ENCODE measurements at regions not wholly inside any gene's neighbourhood (a gene's known extent, or its start where the extent isn't known, plus 50 kb on each side); places are given as distances from the start of the nearest gene placed in this dataset.
"Not testable (repeated sequence)": the region's sequence is repeated elsewhere in the genome, so short reads cannot be mapped to it uniquely, and the experiment has no call there.

GRCh38 chr9:90517103-90517502 is 125.5 kb downstream of the DIRAS2 start:
- Histone ChIP-seq H3K9me3 (ENCODE audit: control insufficient read depth, insufficient read depth, low read length) (no peaks in the 10 kb centered on the region), H3K27me3 (ENCODE audit: control insufficient read depth, insufficient read depth, low read length) (no peaks in the 10 kb centered on the region), H3K27ac (ENCODE audit: low read depth, low read length) (no peak overlapping the region), H3K4me1 (ENCODE audit: control insufficient read depth, insufficient read depth, low read length) (peaks cover 10% of the 10 kb centered on the region; the same call in 1 of the 2 replicates), H3K4me3 (ENCODE audit: low read depth, low read length) (no peak overlapping the region), H3K36me3 (ENCODE audit: control insufficient read depth, insufficient read depth, low read length) (no peaks in the 10 kb centered on the region), H3K9ac (ENCODE audit: low read depth, low read length) (no peak overlapping the region)

DNA sequence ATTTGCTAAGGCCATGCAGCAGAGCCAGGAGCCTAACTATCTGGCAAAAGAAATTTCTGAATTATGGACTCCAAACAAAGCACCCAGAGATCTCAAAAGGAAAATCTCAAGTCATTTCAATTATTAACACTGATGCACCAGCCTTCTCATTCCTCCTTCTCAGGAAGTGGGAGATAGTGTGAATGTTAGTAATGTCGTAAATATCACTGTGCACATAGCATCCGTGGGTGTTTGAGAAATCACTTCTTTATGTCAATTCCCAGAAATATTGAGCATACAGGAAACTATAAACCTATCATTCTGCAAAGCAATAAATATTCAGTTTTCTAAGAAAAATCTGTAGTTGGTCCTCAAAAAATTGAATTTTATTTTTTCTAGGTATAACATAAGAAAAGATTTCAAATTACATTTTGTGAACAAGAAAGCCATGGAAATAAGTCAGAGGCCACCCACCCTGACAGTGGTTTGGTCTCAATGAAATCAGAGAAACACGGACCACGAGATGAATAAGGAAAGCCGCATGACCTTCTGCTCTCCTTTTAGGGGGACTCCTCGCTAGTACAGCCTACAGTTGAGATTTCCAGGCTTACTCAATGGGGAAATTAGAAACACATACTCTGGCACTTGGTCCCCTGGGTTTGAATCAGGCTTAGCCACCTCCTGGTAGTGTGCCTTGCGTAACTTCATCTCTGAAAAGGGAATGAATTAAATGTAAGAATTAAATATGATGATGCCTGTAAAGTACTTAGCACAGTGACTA is 120.6 kb downstream of the DIRAS2 start:
- H3K36me3 ChIP-seq (ENCODE audit: control insufficient read depth, insufficient read depth, low read length): no peaks in the 10 kb centered on the region
- H3K4me3 ChIP-seq (ENCODE audit: low read depth, low read length): no peak overlapping the region
- H3K27me3 ChIP-seq (ENCODE audit: control insufficient read depth, insufficient read depth, low read length): no peaks in the 10 kb centered on the region
- H3K27ac ChIP-seq (ENCODE audit: low read depth, low read length): no peak overlapping the region
- H3K9me3 ChIP-seq (ENCODE audit: control insufficient read depth, insufficient read depth, low read length): no peaks in the 10 kb centered on the region
- peaks cover 5% of the 10 kb centered on the region; the same call in 1 of the 2 replicates for H3K4me1 ChIP-seq (ENCODE audit: control insufficient read depth, insufficient read depth, low read length)
- H3K9ac ChIP-seq (ENCODE audit: low read depth, low read length): no peak overlapping the region

DNA sequence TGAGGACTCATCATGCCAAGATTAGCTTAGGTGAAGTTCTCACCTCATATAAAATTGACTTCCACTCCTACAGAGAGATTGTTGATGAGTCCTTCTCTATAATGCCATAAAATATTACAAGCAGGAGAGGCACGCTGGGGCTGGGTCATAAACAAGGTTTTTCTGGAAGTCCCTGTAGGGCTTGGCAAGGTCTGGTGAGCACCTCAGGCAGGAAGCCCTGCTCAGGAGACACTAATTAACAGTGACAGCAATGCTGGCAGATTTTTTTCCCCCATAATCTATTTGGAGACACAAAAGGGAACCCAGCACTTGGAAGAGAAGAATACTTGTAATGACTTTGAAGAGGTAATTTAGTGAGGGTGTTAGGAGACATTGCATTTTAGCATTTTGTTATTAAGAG is 118.7 kb downstream of the DIRAS2 start:
- no peak overlapping the region for H3K27ac ChIP-seq (ENCODE audit: low read depth, low read length)
- H3K9ac ChIP-seq (ENCODE audit: low read depth, low read length): no peak overlapping the region
- H3K36me3 ChIP-seq (ENCODE audit: control insufficient read depth, insufficient read depth, low read length): no peaks in the 10 kb centered on the region
- no peaks in the 10 kb centered on the region for H3K9me3 ChIP-seq (ENCODE audit: control insufficient read depth, insufficient read depth, low read length)
- no peaks in the 10 kb centered on the region for H3K27me3 ChIP-seq (ENCODE audit: control insufficient read depth, insufficient read depth, low read length)
- no peak overlapping the region for H3K4me3 ChIP-seq (ENCODE audit: low read depth, low read length)
- H3K4me1 ChIP-seq (ENCODE audit: control insufficient read depth, insufficient read depth, low read length): no peaks in the 10 kb centered on the region

DNA sequence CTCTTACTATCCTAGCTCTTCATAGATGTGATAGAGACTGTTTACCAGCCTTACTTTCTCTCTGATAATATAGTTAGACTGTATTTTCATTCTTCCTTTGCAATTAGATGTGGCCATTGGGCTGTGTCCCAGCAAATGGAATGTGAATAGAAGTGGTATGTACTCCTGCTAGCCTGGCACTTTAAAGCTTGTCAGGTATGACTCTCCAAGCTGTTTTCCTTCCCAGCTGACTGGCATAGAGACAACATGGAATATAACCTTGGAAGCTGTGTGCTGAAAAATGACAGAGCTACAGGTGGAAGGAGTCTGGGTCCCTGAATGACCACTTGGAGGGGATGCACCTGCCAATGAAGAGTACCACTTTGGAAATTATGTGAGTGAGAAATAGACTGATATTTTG is 116.2 kb downstream of the DIRAS2 start:
- Histone ChIP-seq H3K4me3 (ENCODE audit: low read depth, low read length) (no peak overlapping the region), H3K9me3 (ENCODE audit: control insufficient read depth, insufficient read depth, low read length) (no peaks in the 10 kb centered on the region), H3K4me1 (ENCODE audit: control insufficient read depth, insufficient read depth, low read length) (no peaks in the 10 kb centered on the region), H3K27me3 (ENCODE audit: control insufficient read depth, insufficient read depth, low read length) (no peaks in the 10 kb centered on the region), H3K27ac (ENCODE audit: low read depth, low read length) (no peak overlapping the region), H3K9ac (ENCODE audit: low read depth, low read length) (no peak overlapping the region), H3K36me3 (ENCODE audit: control insufficient read depth, insufficient read depth, low read length) (no peaks in the 10 kb centered on the region)

GRCh38 chr9:90536094-90536493 is 106.5 kb downstream of the DIRAS2 start:
- not testable (repeated sequence) for H3K4me3 ChIP-seq (ENCODE audit: low read depth, low read length); H3K27ac ChIP-seq (ENCODE audit: low read depth, low read length); H3K36me3 ChIP-seq (ENCODE audit: control insufficient read depth, insufficient read depth, low read length); H3K9ac ChIP-seq (ENCODE audit: low read depth, low read length); H3K27me3 ChIP-seq (ENCODE audit: control insufficient read depth, insufficient read depth, low read length); H3K9me3 ChIP-seq (ENCODE audit: control insufficient read depth, insufficient read depth, low read length)
- H3K4me1 ChIP-seq (ENCODE audit: control insufficient read depth, insufficient read depth, low read length): peaks cover 24% of the 10 kb centered on the region

GRCh38 chr9:90538566-90538965 is 104.1 kb downstream of the DIRAS2 start:
- H3K9ac ChIP-seq (ENCODE audit: low read depth, low read length): no peak overlapping the region
- peaks cover 24% of the 10 kb centered on the region for H3K4me1 ChIP-seq (ENCODE audit: control insufficient read depth, insufficient read depth, low read length)
- H3K9me3 ChIP-seq (ENCODE audit: control insufficient read depth, insufficient read depth, low read length): no peaks in the 10 kb centered on the region
- H3K4me3 ChIP-seq (ENCODE audit: low read depth, low read length): no peak overlapping the region
- no peaks in the 10 kb centered on the region for H3K36me3 ChIP-seq (ENCODE audit: control insufficient read depth, insufficient read depth, low read length)
- no peaks in the 10 kb centered on the region for H3K27me3 ChIP-seq (ENCODE audit: control insufficient read depth, insufficient read depth, low read length)
- no peak overlapping the region for H3K27ac ChIP-seq (ENCODE audit: low read depth, low read length)

GRCh38 chr9:90539286-90539685 is 103.3 kb downstream of the DIRAS2 start:
- Histone ChIP-seq H3K9ac (ENCODE audit: low read depth, low read length) (no peak overlapping the region), H3K4me3 (ENCODE audit: low read depth, low read length) (no peak overlapping the region), H3K9me3 (ENCODE audit: control insufficient read depth, insufficient read depth, low read length) (no peaks in the 10 kb centered on the region), H3K4me1 (ENCODE audit: control insufficient read depth, insufficient read depth, low read length) (peaks cover 24% of the 10 kb centered on the region), H3K36me3 (ENCODE audit: control insufficient read depth, insufficient read depth, low read length) (no peaks in the 10 kb centered on the region), H3K27ac (ENCODE audit: low read depth, low read length) (no peak overlapping the region), H3K27me3 (ENCODE audit: control insufficient read depth, insufficient read depth, low read length) (no peaks in the 10 kb centered on the region)

DNA sequence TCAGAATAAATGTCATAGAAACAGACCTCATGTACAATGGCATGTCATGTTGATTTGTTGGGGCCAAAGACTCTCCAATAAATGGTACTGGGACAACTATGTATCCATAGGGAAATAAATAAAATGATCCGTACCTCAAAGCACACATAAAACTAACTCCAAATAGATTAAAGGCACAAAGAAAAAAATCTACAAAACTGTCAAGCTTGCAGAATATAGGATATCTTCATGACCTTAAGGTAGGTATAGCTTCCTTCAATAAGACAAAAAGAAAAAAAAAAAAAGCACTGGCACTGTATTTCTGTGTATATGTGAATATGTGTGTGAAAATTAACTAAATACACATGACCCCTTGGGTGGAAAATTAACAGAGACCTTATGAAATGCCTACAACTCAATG is 101.9 kb downstream of the DIRAS2 start:
- peaks cover 18% of the 10 kb centered on the region for H3K4me1 ChIP-seq (ENCODE audit: control insufficient read depth, insufficient read depth, low read length)
- H3K4me3 ChIP-seq (ENCODE audit: low read depth, low read length): no peak overlapping the region
- H3K9me3 ChIP-seq (ENCODE audit: control insufficient read depth, insufficient read depth, low read length): no peaks in the 10 kb centered on the region
- no peaks in the 10 kb centered on the region for H3K36me3 ChIP-seq (ENCODE audit: control insufficient read depth, insufficient read depth, low read length)
- H3K27me3 ChIP-seq (ENCODE audit: control insufficient read depth, insufficient read depth, low read length): no peaks in the 10 kb centered on the region
- H3K9ac ChIP-seq (ENCODE audit: low read depth, low read length): no peak overlapping the region
- no peak overlapping the region for H3K27ac ChIP-seq (ENCODE audit: low read depth, low read length)

GRCh38 chr9:90544488-90544887 is 98.1 kb downstream of the DIRAS2 start:
- H3K9ac ChIP-seq (ENCODE audit: low read depth, low read length): no peak overlapping the region
- no peaks in the 10 kb centered on the region for H3K27me3 ChIP-seq (ENCODE audit: control insufficient read depth, insufficient read depth, low read length)
- H3K4me1 ChIP-seq (ENCODE audit: control insufficient read depth, insufficient read depth, low read length): no peaks in the 10 kb centered on the region; the same call in 1 of the 2 replicates
- H3K27ac ChIP-seq (ENCODE audit: low read depth, low read length): no peak overlapping the region
- H3K9me3 ChIP-seq (ENCODE audit: control insufficient read depth, insufficient read depth, low read length): 0 out of 2 replicates have a peak, but pooled peaks cover 5% of the 10 kb centered on the region
- no peaks in the 10 kb centered on the region for H3K36me3 ChIP-seq (ENCODE audit: control insufficient read depth, insufficient read depth, low read length)
- no peak overlapping the region for H3K4me3 ChIP-seq (ENCODE audit: low read depth, low read length)

GRCh38 chr9:90546200-90546599 is 96.4 kb downstream of the DIRAS2 start:
- no peaks in the 10 kb centered on the region for H3K36me3 ChIP-seq (ENCODE audit: control insufficient read depth, insufficient read depth, low read length)
- H3K4me1 ChIP-seq (ENCODE audit: control insufficient read depth, insufficient read depth, low read length): no peaks in the 10 kb centered on the region; the same call in 1 of the 2 replicates
- H3K9me3 ChIP-seq (ENCODE audit: control insufficient read depth, insufficient read depth, low read length): 0 out of 2 replicates have a peak, but pooled peaks cover 5% of the 10 kb centered on the region
- H3K27ac ChIP-seq (ENCODE audit: low read depth, low read length): no peak overlapping the region
- H3K4me3 ChIP-seq (ENCODE audit: low read depth, low read length): no peak overlapping the region
- H3K9ac ChIP-seq (ENCODE audit: low read depth, low read length): no peak overlapping the region
- H3K27me3 ChIP-seq (ENCODE audit: control insufficient read depth, insufficient read depth, low read length): no peaks in the 10 kb centered on the region

DNA sequence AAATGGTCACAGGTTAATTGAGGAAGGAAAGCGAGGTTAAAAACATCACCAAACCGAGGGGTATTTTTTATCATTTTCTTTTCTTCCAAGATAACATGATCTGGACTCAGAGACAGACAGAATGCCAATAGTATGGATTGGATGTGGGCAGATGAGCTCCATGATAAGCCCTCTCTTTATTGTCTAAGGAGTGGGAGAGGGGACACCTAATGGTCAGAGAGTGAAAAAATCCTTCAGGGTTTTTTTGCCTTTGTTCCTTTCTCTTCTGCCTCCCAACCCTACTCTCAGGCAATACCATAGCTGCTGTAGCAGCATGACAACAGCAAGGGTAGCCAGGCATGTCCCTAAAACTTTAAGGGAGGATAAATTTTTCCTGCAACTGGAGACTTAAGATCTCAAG is 94.7 kb downstream of the DIRAS2 start:
- no peaks in the 10 kb centered on the region; the same call in 1 of the 2 replicates for H3K4me1 ChIP-seq (ENCODE audit: control insufficient read depth, insufficient read depth, low read length)
- H3K27me3 ChIP-seq (ENCODE audit: control insufficient read depth, insufficient read depth, low read length): no peaks in the 10 kb centered on the region
- H3K4me3 ChIP-seq (ENCODE audit: low read depth, low read length): no peak overlapping the region
- H3K36me3 ChIP-seq (ENCODE audit: control insufficient read depth, insufficient read depth, low read length): no peaks in the 10 kb centered on the region
- no peak overlapping the region for H3K27ac ChIP-seq (ENCODE audit: low read depth, low read length)
- H3K9me3 ChIP-seq (ENCODE audit: control insufficient read depth, insufficient read depth, low read length): 0 out of 2 replicates have a peak, but pooled peaks cover 5% of the 10 kb centered on the region
- H3K9ac ChIP-seq (ENCODE audit: low read depth, low read length): no peak overlapping the region
